ENCODE measurements at regions not wholly inside any gene's neighbourhood (a gene's known extent, or its start where the extent isn't known, plus 50 kb on each side); places are given as distances from the start of the nearest gene placed in this dataset.

GRCh38 chr5:104942735-104943134 is 1380.1 kb upstream of the NUDT12 start:
- no peak for TF ChIP-seq EZH2 (IDR thresholded peaks at IDR 0.05; ENCODE audit: borderline replicate concordance, low read depth, low read length, poor library complexity, severe bottlenecking)
- no peak for TF ChIP-seq CTCF (conservative IDR thresholded peaks at IDR 0.05; ENCODE audit: low read depth, low read length)

Data from A673 (cell line).